ENCODE measurements at regions not wholly inside any gene's neighbourhood (a gene's known extent, or its start where the extent isn't known, plus 50 kb on each side); places are given as distances from the start of the nearest gene placed in this dataset.
"Not testable (repeated sequence)": the region's sequence is repeated elsewhere in the genome, so short reads cannot be mapped to it uniquely, and the experiment has no call there.

DNA sequence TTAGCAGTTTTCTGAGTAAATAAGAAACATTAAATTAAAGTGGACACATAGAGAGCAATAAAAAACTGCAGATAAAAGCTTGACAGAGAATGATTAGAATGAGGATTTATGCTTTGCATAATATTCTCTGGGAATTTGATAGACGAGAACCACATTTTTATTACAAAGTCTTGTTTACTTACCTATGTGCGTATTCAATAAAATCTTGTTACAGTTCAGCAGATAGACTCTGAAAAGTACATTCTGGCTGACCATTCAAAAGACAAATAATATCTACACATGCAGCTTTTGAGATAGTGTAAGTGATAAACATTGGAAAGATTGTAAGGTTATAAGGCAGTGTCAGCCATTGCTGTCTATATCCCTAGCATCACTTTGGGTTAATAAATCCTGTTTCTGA, 381.6 kb downstream of the NYAP2 start:
- no peak for DNase-seq

GRCh38 chr2:225779829-225780228, 380.3 kb downstream of the NYAP2 start:
- DNase-seq = no peak

- no peak for DNase-seq
These were observed 373.6 kb downstream of the NYAP2 start for GRCh38 chr2:225773148-225773547.

DNA sequence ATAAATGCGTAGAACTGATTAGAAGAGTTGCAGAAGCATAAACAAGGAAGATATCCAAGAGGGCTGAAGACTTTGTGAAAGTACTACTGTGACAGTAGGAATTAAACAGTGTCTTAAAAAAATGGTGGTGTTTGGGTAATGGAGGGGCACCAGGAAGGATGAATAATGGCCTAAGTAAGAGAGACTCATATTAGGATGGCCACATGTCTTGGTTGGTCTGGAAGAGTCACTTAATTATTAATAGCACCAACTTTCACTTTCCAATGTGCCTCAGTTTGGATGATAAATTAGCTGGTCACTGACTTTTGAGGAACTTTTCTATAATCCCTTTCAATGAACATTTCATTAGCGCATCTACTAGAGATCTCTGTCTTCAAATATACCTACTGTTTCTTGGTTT, 372.2 kb downstream of the NYAP2 start:
- no peak for DNase-seq

DNA sequence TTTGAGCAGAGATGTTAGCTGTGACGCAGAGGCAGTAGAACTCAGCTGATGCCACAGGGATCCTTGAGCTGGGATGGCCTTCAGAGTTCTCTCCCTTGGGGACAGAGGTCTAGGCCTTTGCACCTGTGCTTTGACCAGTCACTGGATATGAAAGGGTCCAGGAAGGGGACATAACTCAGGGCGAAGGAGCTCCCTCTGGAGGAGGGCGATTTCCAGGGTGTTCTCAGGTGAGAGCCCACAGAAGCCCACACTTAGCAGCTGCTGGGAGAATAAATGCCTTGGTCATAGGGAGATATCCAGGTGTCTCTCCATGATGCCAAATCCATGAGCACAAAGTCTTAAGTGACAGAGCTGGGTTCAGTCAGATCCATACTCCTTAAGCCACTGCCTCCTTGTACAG, 369.2 kb downstream of the NYAP2 start:
- DNase-seq = no peak

- DNase-seq = no peak
These were observed 366.9 kb downstream of the NYAP2 start for GRCh38 chr2:225766431-225766830.

GRCh38 chr2:225765820-225766219, 366.3 kb downstream of the NYAP2 start:
- no peak for DNase-seq

DNA sequence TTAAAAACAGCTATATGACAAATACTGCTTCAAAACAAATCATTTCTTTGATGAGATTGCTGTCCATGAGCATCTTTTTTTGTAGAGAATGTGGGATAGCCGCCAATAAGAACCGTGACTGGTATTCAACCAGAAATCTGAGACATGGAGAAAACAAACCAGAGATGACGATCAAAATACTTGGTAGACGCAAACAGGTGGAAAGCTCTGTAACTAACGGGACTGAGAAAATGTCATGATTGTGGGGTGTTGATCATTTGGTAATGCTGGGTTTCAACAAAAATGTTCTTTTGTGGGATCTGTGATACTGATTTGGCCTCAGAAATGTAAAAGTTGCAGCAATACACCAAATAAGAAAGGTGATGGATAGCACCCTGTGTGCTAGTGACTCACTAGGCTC, 364.8 kb downstream of the NYAP2 start:
- DNase-seq = no peak

GRCh38 chr2:225763711-225764110, 364.2 kb downstream of the NYAP2 start:
- DNase-seq = no peak

- DNase-seq = no peak
These were observed 361.9 kb downstream of the NYAP2 start for GRCh38 chr2:225761396-225761795.

DNA sequence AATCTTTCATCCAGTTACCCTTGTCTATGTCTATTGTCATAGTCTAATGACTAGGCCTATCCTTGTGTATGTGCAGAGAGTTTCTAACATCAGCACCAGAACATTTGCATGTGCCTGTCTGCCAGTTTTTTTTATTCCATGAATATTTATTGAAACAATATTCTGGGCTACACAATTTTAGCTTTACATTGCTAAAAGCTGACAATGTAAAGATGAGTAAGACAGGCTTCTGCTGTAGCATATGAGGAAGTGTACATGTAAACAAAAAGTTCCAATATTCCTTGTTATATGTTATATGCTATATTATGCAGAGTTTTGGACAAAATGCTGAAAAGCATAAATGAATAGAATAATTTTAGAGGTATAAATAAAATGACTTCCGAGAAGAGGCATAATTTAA, 357.7 kb downstream of the NYAP2 start:
- DNase-seq = no peak

DNA sequence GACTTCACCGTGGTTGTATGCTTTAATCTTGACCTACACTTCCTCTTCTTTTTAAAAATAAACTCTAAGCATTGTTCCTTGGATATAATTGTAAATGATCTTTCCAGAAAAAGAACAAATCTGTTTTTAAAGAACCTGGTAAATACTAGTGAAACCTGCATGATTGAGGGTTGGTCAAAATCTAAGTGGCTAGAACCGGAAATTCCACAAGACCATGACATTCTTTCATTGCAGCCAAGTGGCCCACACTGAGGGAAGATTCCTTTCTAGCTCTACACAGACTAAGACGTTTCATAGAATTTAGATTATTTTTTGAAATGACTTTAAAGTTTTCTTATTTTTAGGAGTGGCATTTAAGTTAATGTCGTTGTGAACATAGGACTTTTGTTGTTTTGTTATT, 356.7 kb downstream of the NYAP2 start:
- no peak for DNase-seq

DNA sequence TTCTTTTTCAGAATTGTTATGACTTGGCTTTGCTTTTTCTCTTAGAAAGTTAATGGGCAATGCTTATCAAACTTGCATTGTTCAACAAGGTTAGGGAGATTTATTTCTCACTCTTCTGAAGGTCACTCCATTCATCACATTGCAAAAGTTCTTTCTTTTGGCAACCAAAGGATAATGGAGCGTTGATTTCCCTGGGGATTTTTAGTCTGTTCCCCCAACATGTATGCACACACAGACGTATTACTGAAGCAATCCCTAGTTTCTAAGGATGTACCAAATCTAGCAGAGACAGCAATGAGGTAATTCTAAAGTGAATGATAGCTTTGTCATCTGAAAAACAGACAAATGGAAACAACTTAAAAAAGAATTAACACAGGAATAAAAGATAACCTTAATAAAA, 349.1 kb downstream of the NYAP2 start:
- no peak for DNase-seq

DNA sequence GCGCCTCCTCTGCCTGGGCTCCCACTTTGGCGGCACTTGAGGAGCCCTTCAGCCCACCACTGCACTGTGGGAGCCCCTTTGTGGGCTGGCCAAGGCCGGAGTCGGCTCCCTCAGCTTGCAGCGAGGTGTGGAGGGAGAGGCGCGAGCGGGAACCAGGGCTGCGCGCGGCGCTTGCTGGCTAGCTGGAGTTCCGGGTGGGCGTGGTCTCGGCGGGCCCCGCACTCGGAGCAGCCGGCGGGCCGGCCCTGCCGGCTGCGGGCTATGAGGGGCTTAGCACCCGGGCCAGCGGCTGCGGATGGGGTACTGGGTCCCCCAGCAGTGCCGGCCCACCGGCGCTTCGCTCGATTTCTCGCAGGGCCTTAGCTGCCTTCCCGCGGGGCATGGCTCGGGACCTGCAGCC, 344.5 kb downstream of the NYAP2 start:
- DNase-seq = not testable (repeated sequence)

DNA sequence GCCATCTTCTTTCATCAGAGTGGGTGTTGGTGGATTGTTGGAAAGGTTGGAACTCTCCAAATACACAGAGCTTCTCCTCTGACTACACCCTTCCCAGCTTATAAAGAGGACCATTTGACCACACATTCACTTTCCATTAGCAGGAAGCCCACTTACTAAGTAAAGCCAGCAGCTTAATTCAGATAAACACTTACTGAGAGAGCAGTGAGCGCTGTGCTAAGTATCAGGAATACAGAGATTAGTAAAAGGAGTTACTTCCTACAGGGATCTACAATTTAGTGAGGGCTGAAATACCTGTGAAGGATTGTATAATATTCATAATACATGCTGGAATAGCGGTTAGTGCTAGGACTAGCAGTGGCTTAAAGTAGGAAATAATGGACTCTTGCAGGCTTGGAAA, 343.0 kb downstream of the NYAP2 start:
- no peak for DNase-seq

DNA sequence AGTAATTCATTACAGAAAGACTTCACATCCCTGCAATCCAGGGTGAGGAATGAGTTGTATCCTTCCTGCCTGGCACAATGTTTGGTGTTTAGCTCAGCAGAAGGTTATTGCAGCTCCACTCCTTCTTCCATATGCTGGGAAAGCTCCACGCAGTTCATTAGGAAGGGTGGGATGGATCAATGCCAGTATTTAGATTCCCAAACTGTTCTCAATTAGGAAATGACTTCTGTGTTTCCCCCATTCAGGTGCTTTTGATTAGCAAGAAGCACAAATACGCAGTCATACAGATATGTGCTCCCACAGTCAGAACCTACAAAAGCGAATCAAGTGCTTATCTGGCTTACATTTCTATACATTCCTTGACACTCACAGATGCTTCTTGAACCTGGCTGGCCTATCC, 340.6 kb downstream of the NYAP2 start:
- no peak for DNase-seq

DNA sequence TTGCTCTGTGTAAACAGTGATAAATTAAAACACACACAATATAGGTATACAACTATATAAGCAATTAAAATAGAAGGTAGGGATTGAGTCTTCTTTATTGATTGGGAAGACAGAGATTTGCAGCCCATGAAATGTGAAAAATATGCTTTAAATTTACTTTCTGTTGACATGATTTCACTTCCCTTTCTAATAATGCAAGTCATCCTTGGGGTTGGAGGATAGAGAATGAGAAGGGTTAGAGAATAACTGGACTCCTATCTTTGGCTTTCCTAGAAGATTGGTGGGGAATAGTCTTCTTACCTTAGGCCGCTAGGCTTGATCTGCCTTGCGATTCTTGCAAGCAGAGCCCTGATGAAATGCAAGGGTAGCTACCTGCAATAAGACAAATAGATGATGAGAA, 339.8 kb downstream of the NYAP2 start:
- DNase-seq = no peak

- no peak for DNase-seq
These were observed 339.2 kb downstream of the NYAP2 start for GRCh38 chr2:225738735-225739134.

- DNase-seq = no peak
These were observed 338.0 kb downstream of the NYAP2 start for GRCh38 chr2:225737556-225737955.

- DNase-seq = no peak
These were observed 336.3 kb downstream of the NYAP2 start for GRCh38 chr2:225735844-225736243.

- no peak for DNase-seq
These were observed 326.2 kb downstream of the NYAP2 start for GRCh38 chr2:225725726-225726125.
